Sigmoid colon (tissue), 6 donors: ENCODE measurements at regions not wholly inside any gene's neighbourhood (a gene's known extent, or its start where the extent isn't known, plus 50 kb on each side); places are given as distances from the start of the nearest gene placed in this dataset.

Experiments
- DNase-seq: peaks from one replicate; pipeline ENCODE4 v3.0.0-alpha.2; 2019
- H3K27ac ChIP-seq, 4 donors: fragments of 200-600 bp; sonication (generic); one replicate each; pipeline ENCODE4 v1.5.1; 2016 to 2019; ENCODE audit warnings: mild to moderate bottlenecking in 1 of 4
- H3K27me3 ChIP-seq, 3 donors: fragments of 200-600 bp; sonication (generic); one replicate each; pipeline ENCODE4 v1.5.1; 2019; ENCODE audit warnings: mild to moderate bottlenecking in 1 of 3
- H3K36me3 ChIP-seq, 4 donors: fragments of 200-600 bp; sonication (generic); one replicate each; pipeline ENCODE4 v1.5.1; 2016 to 2019
- H3K4me1 ChIP-seq, 4 donors: fragments of 200-600 bp; sonication (generic); one replicate each; pipeline ENCODE4 v1.5.1; 2017 to 2019
- H3K4me3 ChIP-seq, 4 donors: fragments of 200-600 bp; sonication (generic); one replicate each; pipeline ENCODE4 v1.5.1; 2017 to 2019; ENCODE audit warnings: mild to moderate bottlenecking in 2 of 4, moderate library complexity in 1 of 4
- H3K9me3 ChIP-seq, 4 donors: fragments of 200-600 bp in 3 of 4; sonication (generic) in 3 of 4; one replicate each; pipeline versions ENCODE4 v1.5.1 to v1.6.1; 2013 to 2019
- CTCF ChIP-seq, 4 experiments: fragments of 450-650 bp in 3 of 4; fragments of 200-600 bp in 1 of 4; IDR thresholded peaks; one replicate each; pipeline ENCODE4 v1.5.1; 2016 to 2019; ENCODE audit warnings: antibody characterized with exemption in 4 of 4, mild to moderate bottlenecking in 3 of 4, moderate library complexity in 2 of 4
- EP300 ChIP-seq, 4 donors: sonication (generic); formaldehyde crosslinking; IDR thresholded peaks; one replicate each; pipeline ENCODE4 v1.6.1; 2017; ENCODE audit warnings: antibody characterized with exemption in 4 of 4
- POLR2A ChIP-seq, 2 donors: fragments of 450-650 bp; IDR thresholded peaks; one replicate each; pipeline ENCODE4 v1.6.1; 2016; ENCODE audit warnings: antibody characterized with exemption in 2 of 2, mild to moderate bottlenecking in 2 of 2, moderate library complexity in 2 of 2
- POLR2AphosphoS5 ChIP-seq, 4 donors: sonication (generic); formaldehyde crosslinking; IDR thresholded peaks; one replicate each; pipeline ENCODE4 v1.6.1; 2017; ENCODE audit warnings: antibody characterized with exemption in 4 of 4
- WGBS, 2 donors: extraction: QIAGEN DNeasy Blood & Tissue Kit; methylation state at CpG; one replicate each; pipeline ENCODE4 v1.1.7; 2013; 5-methylcytosine and 5-hydroxymethylcytosine counted together
- intact Hi-C: fragments of 100-400 bp; cut with DNase I; formaldehyde crosslinking; loops from one replicate; pipeline ENCODE4 v1.15.1; 2023
- donor health status: healthy with polysubstance abuse.
- donor health status: healthy.

GRCh38 chr10:83078160-83078559 lies 1061.1 kb upstream of the GHITM start:
- no peak overlapping the region for H3K4me3 ChIP-seq
- WGBS, 2 donors: 78 to 81% methylated on average over 1 of the region's 1 CpG
- intact Hi-C loops: no loop called here
- H3K4me1 ChIP-seq: no peaks in the 10 kb centered on the region
- no peak for DNase-seq
- H3K27ac ChIP-seq: no peak overlapping the region
- H3K27me3 ChIP-seq: no peaks in the 10 kb centered on the region
- H3K9me3 ChIP-seq: peaks cover 0 to 4% (median 0%) of the 10 kb centered on the region in 4 donors
- no peaks in the 10 kb centered on the region for H3K36me3 ChIP-seq
- TF ChIP-seq EP300 (IDR thresholded peaks at IDR 0.05): no peak
- TF ChIP-seq POLR2AphosphoS5 (IDR thresholded peaks at IDR 0.05): no peak
- TF ChIP-seq CTCF (IDR thresholded peaks at IDR 0.05): no peak
- TF ChIP-seq POLR2A (IDR thresholded peaks at IDR 0.05): no peak

- H3K9me3 ChIP-seq: peaks cover 0 to 4% (median 0%) of the 10 kb centered on the region in 4 donors
- no peak for DNase-seq
- H3K27me3 ChIP-seq: no peaks in the 10 kb centered on the region
- no peak overlapping the region for H3K27ac ChIP-seq
- WGBS, 2 donors: 76 to 90% methylated on average over 3 of the region's 3 CpGs
- H3K4me1 ChIP-seq: no peaks in the 10 kb centered on the region
- no peaks in the 10 kb centered on the region for H3K36me3 ChIP-seq
- H3K4me3 ChIP-seq: no peak overlapping the region
- TF ChIP-seq EP300 (IDR thresholded peaks at IDR 0.05) (no peak), POLR2AphosphoS5 (IDR thresholded peaks at IDR 0.05) (no peak), POLR2A (IDR thresholded peaks at IDR 0.05) (no peak), CTCF (IDR thresholded peaks at IDR 0.05) (no peak)
- intact Hi-C loops: no loop called here
Measured at GRCh38 chr10:83078645-83079044, 1060.7 kb upstream of the GHITM start.

- TF ChIP-seq POLR2A (IDR thresholded peaks at IDR 0.05) (no peak), CTCF (IDR thresholded peaks at IDR 0.05) (no peak), POLR2AphosphoS5 (IDR thresholded peaks at IDR 0.05) (no peak), EP300 (IDR thresholded peaks at IDR 0.05) (no peak)
- no peaks in the 10 kb centered on the region for H3K4me1 ChIP-seq
- no peak overlapping the region for H3K27ac ChIP-seq
- H3K27me3 ChIP-seq: no peaks in the 10 kb centered on the region
- no peak for DNase-seq
- no peaks in the 10 kb centered on the region for H3K36me3 ChIP-seq
- no peak overlapping the region for H3K4me3 ChIP-seq
- intact Hi-C loops: no loop called here
- no peaks in the 10 kb centered on the region for H3K9me3 ChIP-seq
Measured at GRCh38 chr10:83083831-83084230, 1055.5 kb upstream of the GHITM start.

- intact Hi-C loops: no loop called here
- DNase-seq: no peak
- H3K4me3 ChIP-seq: no peak overlapping the region
- no peaks in the 10 kb centered on the region for H3K27me3 ChIP-seq
- no peaks in the 10 kb centered on the region for H3K36me3 ChIP-seq
- WGBS, 2 donors: 68 to 69% methylated on average over 3 of the region's 3 CpGs
- no peak overlapping the region for H3K27ac ChIP-seq
- no peaks in the 10 kb centered on the region for H3K4me1 ChIP-seq
- no peak for TF ChIP-seq EP300 (IDR thresholded peaks at IDR 0.05)
- TF ChIP-seq CTCF (IDR thresholded peaks at IDR 0.05): no peak
- TF ChIP-seq POLR2A (IDR thresholded peaks at IDR 0.05): no peak
- no peak for TF ChIP-seq POLR2AphosphoS5 (IDR thresholded peaks at IDR 0.05)
- no peaks in the 10 kb centered on the region for H3K9me3 ChIP-seq
Measured at GRCh38 chr10:83089335-83089734, 1050.0 kb upstream of the GHITM start.

- no peaks in the 10 kb centered on the region for H3K36me3 ChIP-seq
- no peak overlapping the region for H3K4me3 ChIP-seq
- H3K4me1 ChIP-seq: no peaks in the 10 kb centered on the region
- TF ChIP-seq EP300 (IDR thresholded peaks at IDR 0.05) (no peak), POLR2A (IDR thresholded peaks at IDR 0.05) (no peak), POLR2AphosphoS5 (IDR thresholded peaks at IDR 0.05) (no peak), CTCF (IDR thresholded peaks at IDR 0.05) (no peak)
- intact Hi-C loops: no loop called here
- no peaks in the 10 kb centered on the region for H3K27me3 ChIP-seq
- H3K9me3 ChIP-seq: no peaks in the 10 kb centered on the region
- WGBS, 2 donors: 58 to 70% methylated on average over 3 of the region's 3 CpGs
- no peak overlapping the region for H3K27ac ChIP-seq
- no peak for DNase-seq
Measured at GRCh38 chr10:83104616-83105015, 1034.7 kb upstream of the GHITM start.
